ENCODE measurements at regions not wholly inside any gene's neighbourhood (a gene's known extent, or its start where the extent isn't known, plus 50 kb on each side); places are given as distances from the start of the nearest gene placed in this dataset.
"Not testable (repeated sequence)": the region's sequence is repeated elsewhere in the genome, so short reads cannot be mapped to it uniquely, and the experiment has no call there.

DNA sequence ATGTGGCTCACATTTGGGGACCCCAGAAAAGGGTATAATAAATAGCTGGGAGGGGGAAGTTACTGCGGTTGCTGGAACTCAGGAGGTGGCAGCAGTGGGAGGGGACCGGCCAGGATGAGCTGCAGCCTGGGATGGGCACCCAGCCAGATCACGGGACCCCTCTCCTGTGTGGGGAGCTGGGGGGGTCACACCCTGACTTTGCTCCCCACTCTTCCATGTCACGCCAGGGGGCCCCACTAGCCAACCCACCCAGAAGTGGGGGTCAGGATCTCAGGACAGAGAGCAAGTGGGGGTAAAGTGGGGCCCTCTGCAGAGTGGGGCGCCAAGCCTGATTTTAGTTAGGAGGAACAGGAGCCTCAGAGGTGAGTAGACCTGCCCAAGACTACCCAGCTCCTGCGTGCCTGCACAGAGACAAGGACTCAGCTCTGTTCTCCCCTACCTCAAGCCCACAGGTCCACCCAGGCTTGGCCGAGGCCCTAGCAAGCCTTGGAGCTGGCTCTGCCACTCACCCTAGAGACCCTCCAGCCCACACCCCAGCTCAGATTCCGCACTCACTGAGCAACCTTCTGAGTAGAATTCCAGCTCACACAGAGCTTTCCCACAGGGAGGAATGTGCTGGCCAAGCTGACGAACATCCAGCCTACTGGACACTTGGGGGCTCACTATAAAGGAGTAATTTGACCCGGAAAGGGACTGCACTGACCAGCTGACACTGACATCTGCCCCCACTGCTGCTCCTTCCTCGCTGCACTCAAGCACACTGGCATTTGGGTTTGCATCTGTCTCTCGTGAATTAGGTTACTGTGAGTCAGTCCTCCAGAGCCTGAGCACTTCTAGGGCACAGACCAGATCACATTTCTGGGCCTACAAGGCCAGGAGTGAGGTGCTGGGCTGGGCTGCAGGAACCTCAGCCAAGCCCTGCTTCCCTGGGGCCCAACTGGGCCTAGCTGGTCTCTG lies 310.1 kb downstream of the C16orf95 start:
- no peak for DNase-seq

DNA sequence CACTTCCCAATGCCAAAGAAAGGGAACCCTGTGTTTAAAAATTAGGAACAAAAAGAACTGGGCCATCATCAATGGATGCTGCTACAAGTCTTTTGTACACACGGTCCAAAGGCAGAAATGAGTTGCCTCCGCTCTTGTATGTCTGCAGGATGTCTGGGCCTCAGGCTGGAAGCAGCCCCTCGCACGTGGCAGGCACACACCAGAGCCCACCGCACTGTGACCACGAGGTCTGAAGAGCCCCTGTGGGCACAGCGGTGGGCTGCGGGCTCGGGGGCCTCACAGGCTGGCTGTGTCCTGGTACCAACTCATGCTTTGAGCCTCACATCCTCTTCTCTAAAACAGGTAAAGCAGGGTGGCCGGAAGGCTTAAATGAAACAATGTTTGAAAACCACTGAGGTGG lies 309.3 kb downstream of the C16orf95 start:
- DNase-seq: no peak

DNA sequence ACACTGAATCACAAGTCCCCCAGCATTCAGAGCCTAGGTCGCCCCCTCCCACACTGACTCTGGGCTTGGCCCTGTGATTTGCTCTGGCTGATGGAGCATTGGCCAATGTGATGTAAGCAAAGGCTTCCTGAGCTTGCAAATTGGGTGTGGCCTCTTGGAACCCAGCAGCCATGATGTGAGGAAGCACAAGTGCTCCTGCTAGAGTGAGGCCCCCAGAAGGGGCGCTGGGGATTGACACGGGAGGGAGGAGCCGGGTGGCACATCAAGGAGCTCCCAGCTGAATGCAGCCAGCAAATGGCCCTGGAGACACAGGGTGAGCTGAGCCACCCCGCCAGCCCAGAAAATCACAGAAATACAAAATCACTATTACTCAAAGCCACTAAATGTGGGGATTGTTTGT lies 308.5 kb downstream of the C16orf95 start:
- no peak for DNase-seq

DNA sequence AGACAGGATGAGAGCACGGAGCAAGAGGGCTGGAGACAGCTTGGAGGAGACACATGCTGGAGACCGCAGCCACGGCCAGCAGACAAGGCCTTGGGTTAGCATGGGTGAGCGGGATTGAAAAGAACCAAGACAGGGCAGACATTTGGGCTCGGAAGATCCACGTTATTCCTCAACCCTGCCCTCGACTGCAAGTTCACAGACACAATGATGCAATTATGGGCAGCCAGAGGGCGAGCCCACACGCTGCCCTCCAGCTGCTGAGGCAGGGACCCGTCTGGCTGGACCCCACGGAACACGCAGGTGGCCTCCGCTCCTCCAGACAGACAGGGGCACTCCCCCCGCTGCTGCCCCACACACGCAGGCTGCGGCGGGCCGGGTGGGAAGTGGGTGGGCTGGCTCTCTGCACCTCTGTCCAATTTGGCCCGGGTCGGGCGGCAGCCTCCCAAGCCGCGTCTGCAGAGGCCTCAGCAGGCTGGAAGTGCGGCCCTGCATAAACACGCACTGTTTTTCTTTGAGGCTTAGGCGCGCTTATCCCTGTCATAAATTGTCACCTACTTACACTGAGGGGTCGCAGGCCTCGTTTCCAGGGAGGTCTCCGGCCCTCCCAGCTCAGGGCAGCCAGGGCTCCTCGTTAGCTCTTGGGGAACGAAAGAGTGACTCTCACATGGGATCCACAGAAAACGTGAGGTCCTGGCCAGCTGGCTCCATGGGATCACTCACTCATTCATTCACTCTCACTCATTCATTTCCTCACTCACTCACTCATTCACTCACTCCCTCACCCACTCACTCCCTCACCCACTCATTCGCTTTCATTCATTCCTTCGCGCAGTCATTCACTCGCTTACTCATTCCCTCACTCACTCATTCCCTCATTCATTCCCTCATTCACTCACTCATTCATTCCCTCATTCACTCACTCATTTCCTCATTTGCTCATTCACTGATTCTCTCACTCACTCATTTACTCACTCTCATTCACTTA lies 303.9 kb downstream of the C16orf95 start:
- DNase-seq: peak in 1 of 14 donors; percentile 12

DNA sequence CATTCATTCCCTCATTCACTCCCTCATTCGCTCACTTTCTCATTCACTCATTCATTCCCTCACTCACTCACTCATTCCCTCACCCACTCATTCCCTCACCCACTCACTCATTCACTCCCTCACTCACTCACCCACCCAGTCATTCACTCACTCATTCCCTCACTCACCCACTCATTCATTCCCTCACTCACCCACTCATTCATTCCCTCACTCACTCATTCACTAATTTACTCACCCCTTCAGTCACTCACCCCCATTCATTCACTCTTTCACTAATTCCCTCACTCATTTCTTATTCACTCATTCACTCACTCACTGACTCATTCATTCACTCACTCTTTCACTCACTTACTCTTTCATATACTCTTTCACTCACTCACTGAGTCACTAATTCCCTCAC lies 303.1 kb downstream of the C16orf95 start:
- no peak for DNase-seq

DNA sequence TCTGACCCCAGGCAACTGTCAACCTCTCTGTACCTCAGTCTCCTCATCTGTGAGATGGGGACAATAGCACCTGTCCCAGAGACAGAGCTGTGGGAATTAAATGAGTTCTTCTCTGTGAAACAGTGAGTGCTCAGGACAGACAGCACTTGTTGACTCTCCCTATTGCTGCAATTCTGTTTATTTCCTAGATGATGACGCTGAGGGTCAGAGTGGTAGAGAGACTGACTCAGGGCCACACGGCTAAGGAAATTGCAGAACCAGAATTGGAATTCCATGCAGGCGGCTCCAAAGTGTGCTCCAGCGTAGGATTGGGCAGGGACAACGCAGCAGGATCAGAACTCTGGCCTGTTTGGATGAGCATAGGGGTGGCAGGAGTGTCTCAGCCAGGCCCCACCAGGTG lies 302.2 kb downstream of the C16orf95 start:
- DNase-seq: no peak

DNA sequence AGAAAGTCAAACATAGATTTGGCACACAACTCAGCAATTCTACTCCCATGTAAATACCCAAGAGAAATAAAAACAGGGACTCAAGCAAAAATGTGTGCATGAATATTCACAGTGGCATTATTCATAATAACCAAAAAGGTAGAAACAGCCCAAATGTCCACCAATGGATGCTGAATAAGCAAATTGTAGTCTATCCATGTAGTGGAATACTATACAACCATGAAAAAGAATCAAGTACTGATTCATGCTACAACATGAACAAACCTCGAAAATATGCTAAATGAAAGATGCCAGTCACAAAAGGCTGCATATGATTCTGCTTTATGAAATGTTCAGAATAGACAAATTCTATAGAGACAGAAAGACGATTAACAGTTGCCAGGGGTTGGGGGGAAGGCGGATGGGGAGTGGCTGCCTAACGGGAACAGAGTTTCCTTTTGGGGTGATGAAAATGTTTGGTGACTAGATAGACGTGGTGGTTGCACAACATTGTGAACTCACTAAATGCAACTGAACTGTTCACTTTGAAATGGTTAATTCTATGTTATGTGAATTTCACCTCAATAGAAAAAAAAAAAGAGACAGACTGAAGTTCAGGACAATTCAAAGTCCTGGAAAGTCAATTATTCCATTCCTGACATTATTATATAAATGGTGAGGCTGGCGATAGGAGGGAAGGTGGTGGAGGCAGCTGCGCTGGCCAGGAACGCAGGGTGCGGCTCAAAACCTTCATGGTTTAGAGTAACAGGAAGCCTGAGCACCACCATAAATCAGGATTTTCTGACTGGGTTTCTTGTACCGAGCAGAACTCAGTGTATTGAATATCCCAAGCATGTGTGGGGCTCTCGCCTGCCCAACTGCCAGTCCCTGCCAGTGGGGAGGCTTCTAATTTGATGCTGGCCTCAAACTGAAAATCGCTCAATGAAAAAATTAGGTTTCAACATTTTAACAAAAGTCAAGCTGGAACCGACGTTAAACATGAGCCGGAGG lies 300.9 kb downstream of the C16orf95 start:
- DNase-seq: no peak

DNA sequence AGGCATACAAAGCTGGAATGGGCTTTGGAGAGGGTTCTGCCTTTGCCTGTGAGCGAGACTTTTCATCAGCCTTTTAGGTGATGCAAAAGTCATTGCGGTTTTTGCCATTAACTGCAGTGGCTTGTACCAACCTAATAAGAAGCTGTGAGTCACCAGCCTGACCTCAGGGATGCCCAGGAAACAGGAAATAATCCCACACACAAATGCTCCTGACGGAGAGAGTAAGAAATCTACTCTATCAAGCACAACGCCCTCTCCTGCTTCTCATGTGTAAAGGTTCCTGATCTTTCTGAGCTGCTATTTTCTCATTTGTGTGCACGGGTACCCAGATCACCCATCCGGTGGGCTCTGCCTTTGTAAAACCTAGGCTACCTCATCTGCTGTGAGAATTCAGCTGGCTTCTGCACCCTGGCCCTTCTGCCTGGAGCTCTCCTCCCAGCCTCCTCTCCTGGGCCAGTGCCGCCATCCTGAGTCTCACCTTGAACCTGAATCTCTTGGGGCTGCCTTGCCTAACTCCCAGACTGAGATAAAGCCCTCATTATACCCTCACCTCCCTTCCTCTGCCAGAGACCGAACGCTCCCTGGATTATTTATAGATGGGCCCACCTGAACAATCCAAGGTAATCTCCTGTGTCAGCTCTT lies 299.7 kb downstream of the C16orf95 start:
- no peak for DNase-seq

DNA sequence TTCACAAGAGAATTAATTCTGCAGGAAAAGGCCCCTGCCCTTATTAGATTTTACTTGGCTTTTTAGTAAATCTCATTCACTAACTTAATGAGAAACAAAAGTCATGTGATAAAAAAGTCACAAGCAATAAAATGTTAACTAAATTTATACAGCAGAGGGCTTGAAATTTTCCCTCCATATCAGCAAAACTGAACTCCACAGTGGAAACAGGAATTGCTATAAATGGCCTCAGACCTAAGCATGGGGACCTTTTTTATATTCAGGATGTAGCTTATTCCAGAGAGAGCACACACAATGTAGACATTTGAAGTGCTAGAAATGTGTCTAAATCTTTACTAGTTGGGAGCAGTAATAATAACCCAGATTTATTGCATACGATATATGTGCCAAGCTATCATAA lies 291.5 kb downstream of the C16orf95 start:
- DNase-seq: no peak

DNA sequence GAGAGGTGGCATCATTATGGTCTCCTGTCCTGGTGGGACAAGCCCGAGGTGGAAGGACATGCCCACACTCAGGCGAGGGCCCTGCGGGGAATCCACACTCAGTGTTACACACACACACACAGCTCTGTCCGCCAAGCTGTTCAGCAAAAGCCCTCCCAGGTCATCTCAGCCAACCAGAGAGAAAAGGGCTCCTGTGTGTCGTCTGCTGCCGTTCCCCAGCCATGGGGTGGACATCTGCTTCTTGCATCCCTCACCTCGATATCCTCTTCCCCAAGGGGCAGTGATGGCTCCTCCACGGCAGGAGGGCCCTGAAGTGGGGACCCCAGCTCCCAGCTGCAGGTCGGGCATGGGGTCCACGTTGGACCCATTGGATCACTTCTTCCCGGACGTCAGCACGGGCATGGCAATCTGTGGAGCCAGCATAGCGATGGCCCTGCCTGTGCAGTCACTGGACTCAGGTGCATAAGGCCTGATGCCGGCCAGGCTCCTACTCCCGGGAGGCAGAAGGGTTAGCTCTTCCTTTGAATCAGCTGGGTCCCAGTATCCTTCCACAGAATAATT lies 290.1 kb downstream of the C16orf95 start:
- no peak for DNase-seq

DNA sequence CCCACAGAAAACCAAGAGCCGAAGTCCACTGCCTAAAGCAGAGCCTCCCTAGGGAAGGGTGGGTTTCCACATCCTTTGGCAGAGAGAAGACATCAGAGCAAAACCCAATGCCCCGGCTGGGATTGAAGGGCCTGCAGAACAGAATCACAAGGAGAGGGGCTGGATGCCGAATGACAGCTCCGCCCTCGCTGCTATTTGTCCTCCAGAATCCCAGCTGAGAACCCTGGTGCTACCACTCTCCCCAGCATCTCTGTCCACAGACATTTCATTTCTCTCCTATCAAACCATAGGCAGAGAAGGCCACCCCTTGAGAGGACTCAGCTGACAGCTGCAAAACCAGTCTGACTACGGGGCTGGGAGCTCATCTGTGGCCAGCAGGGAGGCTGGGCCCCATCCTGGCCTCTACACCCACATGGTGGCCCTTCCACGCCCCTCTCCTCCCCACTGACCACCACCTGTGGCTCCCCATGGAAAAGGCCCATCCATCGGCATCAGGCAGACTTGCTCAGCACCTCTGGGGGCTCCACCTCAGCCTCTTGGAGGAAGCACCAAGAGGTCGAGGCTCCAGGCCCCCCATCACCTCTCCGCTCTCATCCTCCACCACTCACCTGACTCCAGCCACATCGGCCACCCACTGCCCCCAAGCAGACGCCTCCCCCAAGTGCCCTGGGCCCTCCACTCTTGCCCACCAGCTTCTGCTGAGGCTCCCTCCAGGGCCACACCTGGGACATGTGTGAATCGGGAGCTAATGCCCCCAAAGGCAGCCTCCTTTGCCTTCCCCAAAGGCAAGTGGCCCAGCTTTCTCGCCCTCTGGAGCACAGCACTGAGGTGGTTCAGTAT lies 288.5 kb downstream of the C16orf95 start:
- no peak for DNase-seq

DNA sequence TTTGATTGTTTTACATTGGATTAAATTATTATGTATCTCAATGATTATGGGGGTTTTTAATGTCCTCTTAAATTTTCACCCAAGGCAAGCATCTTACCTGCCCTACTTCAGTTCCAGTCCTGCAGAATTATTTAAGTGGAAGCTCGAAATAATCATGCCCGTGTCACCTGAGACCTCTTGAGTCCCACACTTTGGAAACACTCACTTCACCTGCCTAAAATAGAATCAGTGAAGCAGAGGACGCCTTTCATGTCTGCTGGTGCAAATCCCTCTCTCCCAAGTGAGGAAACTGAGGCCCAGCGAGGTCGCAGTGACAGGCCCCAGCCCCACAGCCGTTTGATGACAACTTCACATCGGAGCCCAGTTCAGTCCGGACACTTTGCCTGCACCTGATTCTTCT lies 284.6 kb downstream of the C16orf95 start:
- DNase-seq: no peak

DNA sequence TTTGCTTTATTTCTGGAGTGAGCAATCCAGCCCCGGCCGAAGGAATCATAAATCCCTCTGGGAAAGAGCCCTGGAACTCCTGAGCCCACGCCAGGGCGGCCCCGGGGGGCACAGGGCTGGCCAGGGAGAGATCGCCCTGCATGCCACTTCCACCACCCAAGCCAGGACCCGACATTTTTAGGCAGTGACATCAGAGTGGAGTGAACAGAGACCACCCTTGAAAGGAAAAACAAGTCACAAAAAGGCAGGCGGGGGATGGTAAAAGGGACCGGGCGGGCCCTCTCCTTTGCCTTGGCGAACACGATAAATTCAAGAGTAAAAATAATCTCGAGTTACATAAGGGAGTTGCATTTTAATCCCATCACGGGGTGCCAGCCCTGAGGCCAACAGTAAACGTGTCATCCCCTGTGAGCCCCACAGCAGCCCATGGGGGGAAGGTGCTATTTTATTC lies 284.1 kb downstream of the C16orf95 start:
- DNase-seq: no peak

DNA sequence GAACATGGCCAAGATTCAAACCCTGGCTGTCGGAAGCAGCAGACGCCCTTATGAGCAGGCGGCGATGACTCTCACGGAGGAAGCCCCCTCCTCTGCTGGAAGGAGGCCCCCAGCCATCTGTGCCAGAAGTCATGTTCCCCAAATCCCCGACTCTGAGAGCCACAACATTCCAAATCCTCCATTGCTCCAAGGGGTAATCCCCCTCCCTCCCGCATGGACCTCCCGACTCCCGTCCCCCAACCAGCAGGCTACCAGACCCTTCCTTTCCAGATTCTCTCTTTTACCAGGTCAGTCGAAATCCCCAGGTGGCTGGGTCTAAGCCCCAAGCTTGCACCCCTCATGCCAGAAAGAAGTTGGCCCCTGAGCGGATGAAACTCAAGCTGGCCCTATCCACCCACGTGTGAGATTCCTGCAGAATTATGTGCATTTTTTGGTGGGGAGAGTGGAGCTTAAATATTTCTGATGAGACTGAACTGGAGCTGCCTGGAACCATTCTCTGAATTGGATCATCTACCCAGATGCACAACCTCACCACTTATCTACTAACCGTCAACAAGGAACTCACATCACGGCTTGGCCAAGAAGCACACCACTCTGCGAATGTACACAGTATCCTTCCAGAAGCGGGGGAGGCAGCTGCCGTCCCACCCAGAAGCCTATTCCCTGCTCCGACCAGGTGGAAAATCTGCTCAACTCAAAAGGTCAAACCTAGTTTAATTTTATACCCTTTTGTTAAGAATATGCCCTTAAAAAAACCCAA lies 283.5 kb downstream of the C16orf95 start:
- DNase-seq: no peak

DNA sequence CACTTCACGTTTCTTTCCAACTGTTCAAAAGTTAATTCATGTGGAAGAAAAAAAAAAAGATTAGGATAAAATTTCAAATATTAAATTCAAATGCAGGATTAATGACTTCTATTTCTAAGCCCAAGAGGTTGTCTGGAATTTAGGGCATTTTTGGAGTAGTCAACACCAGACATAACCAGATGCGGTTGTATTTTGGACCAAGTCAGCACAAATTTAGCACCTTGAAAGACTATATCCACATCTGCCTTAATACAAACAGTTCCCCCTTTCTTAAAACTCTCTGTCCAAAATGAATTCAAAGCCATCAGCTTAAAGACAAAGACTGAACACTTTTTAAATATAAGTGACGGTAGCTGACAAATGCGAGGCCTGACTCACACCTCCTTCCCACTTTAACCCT lies 282.9 kb downstream of the C16orf95 start:
- DNase-seq: no peak

DNA sequence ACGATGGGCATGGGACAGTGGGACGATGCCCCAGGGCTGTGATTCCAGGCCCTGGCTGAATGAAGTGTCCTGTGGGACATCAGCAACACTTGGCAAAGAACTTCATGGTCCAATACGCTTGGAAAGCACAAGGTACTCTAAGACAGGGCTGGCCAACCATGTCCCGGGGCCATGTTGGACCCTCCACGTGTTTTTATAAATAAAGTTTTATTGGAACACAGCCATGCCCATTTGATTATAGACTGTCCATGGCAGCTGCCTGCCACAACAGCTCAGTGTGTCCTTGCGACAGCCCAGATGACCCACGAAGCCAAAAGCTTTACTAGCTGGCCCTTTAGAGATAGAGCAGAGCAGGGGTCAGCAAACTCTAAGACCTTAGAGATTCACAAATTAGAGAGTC lies 282.1 kb downstream of the C16orf95 start:
- no peak for DNase-seq

DNA sequence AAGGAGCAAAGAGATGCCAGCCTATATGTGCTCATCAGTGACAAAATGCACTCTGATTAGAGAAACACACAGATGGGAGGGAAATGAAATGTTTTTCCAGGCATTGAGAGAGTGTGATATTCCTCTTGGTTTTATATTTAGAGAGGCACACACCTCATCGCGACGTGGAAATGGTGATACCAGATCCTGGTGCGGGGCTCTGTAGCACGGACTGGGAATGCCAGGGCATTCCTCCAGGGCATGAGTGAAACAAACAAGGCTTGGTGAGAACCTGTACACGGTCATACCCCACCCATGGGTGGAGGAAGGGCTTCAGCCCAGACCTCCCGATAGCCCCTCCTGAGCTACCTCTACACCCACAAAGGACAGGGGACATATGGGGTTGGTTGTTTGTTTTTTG lies 280.2 kb downstream of the C16orf95 start:
- DNase-seq: no peak

DNA sequence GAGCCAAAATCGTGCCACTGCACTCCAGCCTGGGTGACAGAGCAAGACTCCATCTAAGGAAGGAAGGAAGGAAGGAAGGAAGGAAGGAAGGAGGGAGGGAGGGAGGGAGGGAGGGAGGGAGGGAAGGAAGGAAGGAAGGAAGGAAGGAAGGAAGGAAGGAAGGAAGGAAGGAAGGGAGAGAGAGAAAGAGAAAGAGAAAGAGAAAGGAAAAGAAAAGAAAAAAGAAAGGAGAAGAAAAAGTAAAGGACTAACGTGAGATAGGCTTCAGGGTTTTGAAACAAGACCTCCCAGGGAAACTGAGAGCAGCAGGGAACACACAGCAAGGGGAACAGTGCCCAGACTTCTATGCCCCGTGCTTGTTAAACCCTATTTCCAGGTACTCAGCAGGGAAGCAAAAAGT lies 278.7 kb downstream of the C16orf95 start:
- not testable (repeated sequence) for DNase-seq
